Right lobe of liver (tissue), 6 donors: ENCODE measurements at regions not wholly inside any gene's neighbourhood (a gene's known extent, or its start where the extent isn't known, plus 50 kb on each side); places are given as distances from the start of the nearest gene placed in this dataset.

Experiments
- ATAC-seq, 4 donors: fragments of 200-7000 bp; cut with Tn5 transposase; one replicate each; pipeline ENCODE4 v1.9.1; 2020; ENCODE audit warnings: mild to moderate bottlenecking in 4 of 4, moderate library complexity in 4 of 4
- DNase-seq, 3 donors: peaks; one replicate each; pipeline ENCODE4 v3.0.0-alpha.2; 2020
- H3K27ac ChIP-seq, 3 donors: fragments of 200-600 bp; one replicate each; pipeline ENCODE4 v1.8.0; 2022
- H3K27me3 ChIP-seq, 2 donors: fragments of 200-600 bp; one replicate each; pipeline ENCODE4 v1.8.0; 2022
- H3K36me3 ChIP-seq, 4 donors: fragments of 200-600 bp; sonication (generic) in 1 of 4; one replicate each; pipeline versions ENCODE4 v1.5.1 to v1.8.0; 2017 to 2022; ENCODE audit warnings: control low read depth in 1 of 4
- H3K4me1 ChIP-seq, 4 donors: fragments of 200-600 bp; sonication (generic) in 1 of 4; one replicate each; pipeline versions ENCODE4 v1.5.1 to v1.8.0; 2017 to 2022; ENCODE audit warnings: control low read depth in 1 of 4
- H3K4me3 ChIP-seq, 3 donors: fragments of 200-600 bp; one replicate each; pipeline ENCODE4 v1.8.0; 2022
- H3K9me3 ChIP-seq, 4 donors: fragments of 200-600 bp; sonication (generic) in 1 of 4; one replicate each; pipeline versions ENCODE4 v1.5.1 to v1.8.0; 2017 to 2022; ENCODE audit warnings: control low read depth in 1 of 4
- POLR2A ChIP-seq: fragments of 450-650 bp; IDR thresholded peaks from one replicate; pipeline ENCODE4 v1.6.1; 2017; ENCODE audit warnings: antibody characterized with exemption, mild to moderate bottlenecking
- WGBS: methylation state at CpG from one replicate; pipeline ENCODE4 v1.1.6; 2018; ENCODE audit warnings: low coverage, low lambda C conversion rate; ENCODE audit not compliant: insufficient coverage; ENCODE audit errors: missing lambda C conversion rate; 5-methylcytosine and 5-hydroxymethylcytosine counted together
- intact Hi-C, 2 donors: fragments of 100-400 bp; cut with DNase I; formaldehyde crosslinking; loops; one replicate each; pipeline versions ENCODE4 v1.11.2 to v1.14.1; 2022
- TF ChIP-seq, protein P1 (sequence below), 4 donors: fragments of 200-600 bp in 3 of 4; fragments of 450-650 bp in 1 of 4; IDR thresholded peaks; one replicate each; pipeline versions ENCODE4 v1.5.1 to v1.8.0; 2016 to 2022; ENCODE audit warnings: antibody characterized with exemption in 4 of 4, mild to moderate bottlenecking in 2 of 4
- donor health status: DM: no; HTN: yes; CAD: no.
- donor health status: DM: no; HTN: no; CAD: no.
- donor health status: DM: no; HTN: no; CAD: no.
- donor health status: DM: no; HTN: yes; CAD: no.
- donor health status: DM: no; HTN: yes; CAD: no.

DNA sequence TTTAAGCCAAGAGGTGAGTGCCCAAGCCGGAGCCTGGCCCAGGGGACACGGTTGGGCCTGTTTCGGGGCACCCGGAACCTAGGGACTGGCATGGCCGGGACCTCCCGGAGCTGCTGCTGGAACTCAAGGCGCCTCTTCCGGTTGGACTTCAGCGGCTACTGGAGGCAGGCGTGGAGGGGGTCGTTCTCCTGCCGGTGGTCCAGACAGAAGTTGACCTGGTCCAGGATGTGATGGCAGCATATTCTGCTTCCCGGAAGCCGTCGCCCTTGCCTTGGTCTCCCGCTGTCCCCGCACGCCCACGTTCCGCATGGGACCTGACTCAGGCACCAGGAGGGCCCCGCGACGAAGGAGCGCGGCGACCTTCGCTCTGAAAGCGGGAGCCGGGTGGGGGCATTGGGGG is 240.8 kb downstream of the FOXA2 start:
- TF ChIP-seq, protein P1, sequence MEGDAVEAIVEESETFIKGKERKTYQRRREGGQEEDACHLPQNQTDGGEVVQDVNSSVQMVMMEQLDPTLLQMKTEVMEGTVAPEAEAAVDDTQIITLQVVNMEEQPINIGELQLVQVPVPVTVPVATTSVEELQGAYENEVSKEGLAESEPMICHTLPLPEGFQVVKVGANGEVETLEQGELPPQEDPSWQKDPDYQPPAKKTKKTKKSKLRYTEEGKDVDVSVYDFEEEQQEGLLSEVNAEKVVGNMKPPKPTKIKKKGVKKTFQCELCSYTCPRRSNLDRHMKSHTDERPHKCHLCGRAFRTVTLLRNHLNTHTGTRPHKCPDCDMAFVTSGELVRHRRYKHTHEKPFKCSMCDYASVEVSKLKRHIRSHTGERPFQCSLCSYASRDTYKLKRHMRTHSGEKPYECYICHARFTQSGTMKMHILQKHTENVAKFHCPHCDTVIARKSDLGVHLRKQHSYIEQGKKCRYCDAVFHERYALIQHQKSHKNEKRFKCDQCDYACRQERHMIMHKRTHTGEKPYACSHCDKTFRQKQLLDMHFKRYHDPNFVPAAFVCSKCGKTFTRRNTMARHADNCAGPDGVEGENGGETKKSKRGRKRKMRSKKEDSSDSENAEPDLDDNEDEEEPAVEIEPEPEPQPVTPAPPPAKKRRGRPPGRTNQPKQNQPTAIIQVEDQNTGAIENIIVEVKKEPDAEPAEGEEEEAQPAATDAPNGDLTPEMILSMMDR (IDR thresholded peaks at IDR 0.05), result no peak
- intact Hi-C loops, result loop anchor here in 1 of 2 donors (5.0 kb wide), 1 partner anchor 334 kb away; no protein-coding TSS in a partner anchor
- no peak for DNase-seq
- H3K9me3 ChIP-seq, result no peaks in the 10 kb centered on the region
- H3K27ac ChIP-seq, result no peak overlapping the region
- H3K36me3 ChIP-seq, result no peaks in the 10 kb centered on the region
- no peaks in the 10 kb centered on the region for H3K27me3 ChIP-seq
- no peak for ATAC-seq
- H3K4me3 ChIP-seq, result no peak overlapping the region
- WGBS, result 96% methylated on average over 9 of the region's 29 CpGs
- H3K4me1 ChIP-seq, result no peaks in the 10 kb centered on the region

DNA sequence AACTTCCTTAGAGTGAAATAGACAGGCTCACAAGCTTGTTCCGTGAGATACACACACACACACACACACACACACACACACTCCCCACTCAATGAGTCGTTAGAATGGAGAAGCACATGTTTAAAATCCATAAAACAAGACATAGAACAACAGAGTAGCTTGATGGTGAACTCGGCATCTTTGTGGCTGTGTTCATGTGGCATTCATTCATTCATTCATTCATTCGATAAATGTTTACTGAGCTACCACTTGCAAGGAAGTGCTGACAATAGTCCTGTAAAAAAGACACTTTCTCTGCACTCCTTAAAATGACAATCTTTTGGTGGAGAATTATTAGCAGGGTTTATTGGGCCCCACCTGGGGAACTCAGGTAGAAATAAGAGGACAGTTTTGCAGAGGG is 242.0 kb downstream of the FOXA2 start:
- 73% methylated on average over 3 of the region's 4 CpGs for WGBS
- ATAC-seq (no peak), DNase-seq (no peak)
- Histone ChIP-seq H3K4me3 (no peak overlapping the region), H3K27ac (no peak overlapping the region), H3K36me3 (no peaks in the 10 kb centered on the region), H3K9me3 (no peaks in the 10 kb centered on the region), H3K4me1 (no peaks in the 10 kb centered on the region), H3K27me3 (no peaks in the 10 kb centered on the region)
- no peak for TF ChIP-seq POLR2A
- TF ChIP-seq, protein P1 (IDR thresholded peaks at IDR 0.05), result no peak
- intact Hi-C loops, result loop anchor here in 1 of 2 donors (5.0 kb wide), 1 partner anchor 335 kb away; no protein-coding TSS in a partner anchor

DNA sequence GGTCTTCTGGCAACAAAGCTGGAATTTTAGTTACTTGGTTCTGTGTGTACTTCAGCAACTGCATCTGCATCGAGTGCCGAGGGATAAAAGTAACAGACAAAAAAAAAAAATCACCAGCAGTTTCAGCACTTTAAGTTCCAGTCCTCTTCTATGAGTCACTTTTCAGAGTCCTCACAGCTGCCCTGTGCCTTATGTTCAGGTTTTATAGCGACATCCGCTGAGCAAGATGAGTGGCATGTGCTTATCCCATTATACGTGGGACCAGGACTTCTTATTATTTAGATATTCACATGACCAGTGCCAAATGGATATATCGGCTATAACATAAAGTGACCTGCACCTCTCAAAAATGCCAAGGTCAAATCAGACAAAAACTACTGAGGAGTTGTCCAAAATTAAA is 242.9 kb downstream of the FOXA2 start:
- no peak for DNase-seq
- Histone ChIP-seq H3K9me3 (no peaks in the 10 kb centered on the region), H3K27ac (no peak overlapping the region), H3K4me3 (no peak overlapping the region), H3K4me1 (no peaks in the 10 kb centered on the region), H3K27me3 (no peaks in the 10 kb centered on the region), H3K36me3 (no peaks in the 10 kb centered on the region)
- 82% methylated on average over 6 of the region's 6 CpGs for WGBS
- no peak for TF ChIP-seq POLR2A
- TF ChIP-seq, protein P1 (IDR thresholded peaks at IDR 0.05), result no peak
- intact Hi-C loops, result loop anchor here in 1 of 2 donors (5.0 kb wide), 1 partner anchor 336 kb away; no protein-coding TSS in a partner anchor
- ATAC-seq, result no peak

DNA sequence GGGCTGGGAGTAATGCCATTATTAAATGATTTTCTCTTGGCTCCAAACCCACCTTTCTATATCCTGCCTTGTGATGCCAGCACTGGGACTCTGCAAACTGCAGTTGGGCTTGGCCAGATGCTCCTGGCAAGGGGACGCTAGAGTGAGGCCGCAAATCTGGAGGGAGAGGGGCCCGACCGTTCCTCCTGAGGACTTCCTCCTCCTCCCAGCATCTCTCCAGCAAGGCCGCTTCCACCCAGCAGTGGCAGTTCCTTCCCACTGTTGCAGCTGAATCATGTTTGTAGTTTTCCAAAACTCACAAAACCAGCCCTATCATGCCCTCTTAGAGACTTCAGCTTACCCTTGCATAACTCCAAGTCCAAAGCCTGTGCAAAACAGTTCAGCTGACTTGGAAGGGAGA is 244.4 kb downstream of the FOXA2 start:
- no peak overlapping the region for H3K4me3 ChIP-seq
- no peaks in the 10 kb centered on the region for H3K9me3 ChIP-seq
- 47% methylated on average over 5 of the region's 5 CpGs for WGBS
- H3K27ac ChIP-seq, result no peak overlapping the region
- no peaks in the 10 kb centered on the region for H3K36me3 ChIP-seq
- ATAC-seq, result no peak
- no peak for DNase-seq
- no peaks in the 10 kb centered on the region for H3K27me3 ChIP-seq
- no peaks in the 10 kb centered on the region for H3K4me1 ChIP-seq
- intact Hi-C loops, result loop anchor here (5.0 kb wide), 2 partner anchors 337 to 342 kb away; no protein-coding TSS in a partner anchor
- TF ChIP-seq POLR2A, result no peak
- TF ChIP-seq, protein P1 (IDR thresholded peaks at IDR 0.05), result no peak
